Glutamatergic neuron (in vitro differentiated cells): ENCODE measurements at regions not wholly inside any gene's neighbourhood (a gene's known extent, or its start where the extent isn't known, plus 50 kb on each side); places are given as distances from the start of the nearest gene placed in this dataset.

Experiments
- DNase-seq: peaks from one replicate; pipeline ENCODE4 v3.0.0; 2022
- H3K27ac Mint-ChIP-seq: one replicate; pipeline ENCODE4 v1.8.0; 2020; ENCODE audit warnings: mild to moderate bottlenecking, mixed read lengths, inconsistent platforms; ENCODE audit not compliant: unreplicated experiment
- H3K27me3 Mint-ChIP-seq: one replicate; pipeline ENCODE4 v1.8.0; 2020; ENCODE audit warnings: mild to moderate bottlenecking, moderate library complexity, mixed read lengths, inconsistent platforms; ENCODE audit not compliant: unreplicated experiment
- H3K36me3 Mint-ChIP-seq: one replicate; pipeline ENCODE4 v1.8.0; 2020; ENCODE audit warnings: mild to moderate bottlenecking, mixed read lengths, inconsistent platforms; ENCODE audit not compliant: unreplicated experiment
- H3K4me1 Mint-ChIP-seq: one replicate; pipeline ENCODE4 v1.8.0; 2020; ENCODE audit warnings: mild to moderate bottlenecking, low read depth, mixed read lengths, inconsistent platforms; ENCODE audit not compliant: unreplicated experiment
- H3K4me3 Mint-ChIP-seq: one replicate; pipeline ENCODE4 v1.8.0; 2020; ENCODE audit warnings: mild to moderate bottlenecking, mixed read lengths, inconsistent platforms; ENCODE audit not compliant: unreplicated experiment
- H3K9me3 Mint-ChIP-seq: one replicate; pipeline ENCODE4 v1.8.0; 2020; ENCODE audit warnings: mild to moderate bottlenecking, moderate library complexity, mixed read lengths, inconsistent platforms; ENCODE audit not compliant: unreplicated experiment
- CTCF ChIP-seq: fragments of 200-600 bp; sonication (generic); IDR thresholded peaks from one replicate; pipeline ENCODE4 v1.5.0; 2021; ENCODE audit not compliant: partially characterized antibody, unreplicated experiment

DNA sequence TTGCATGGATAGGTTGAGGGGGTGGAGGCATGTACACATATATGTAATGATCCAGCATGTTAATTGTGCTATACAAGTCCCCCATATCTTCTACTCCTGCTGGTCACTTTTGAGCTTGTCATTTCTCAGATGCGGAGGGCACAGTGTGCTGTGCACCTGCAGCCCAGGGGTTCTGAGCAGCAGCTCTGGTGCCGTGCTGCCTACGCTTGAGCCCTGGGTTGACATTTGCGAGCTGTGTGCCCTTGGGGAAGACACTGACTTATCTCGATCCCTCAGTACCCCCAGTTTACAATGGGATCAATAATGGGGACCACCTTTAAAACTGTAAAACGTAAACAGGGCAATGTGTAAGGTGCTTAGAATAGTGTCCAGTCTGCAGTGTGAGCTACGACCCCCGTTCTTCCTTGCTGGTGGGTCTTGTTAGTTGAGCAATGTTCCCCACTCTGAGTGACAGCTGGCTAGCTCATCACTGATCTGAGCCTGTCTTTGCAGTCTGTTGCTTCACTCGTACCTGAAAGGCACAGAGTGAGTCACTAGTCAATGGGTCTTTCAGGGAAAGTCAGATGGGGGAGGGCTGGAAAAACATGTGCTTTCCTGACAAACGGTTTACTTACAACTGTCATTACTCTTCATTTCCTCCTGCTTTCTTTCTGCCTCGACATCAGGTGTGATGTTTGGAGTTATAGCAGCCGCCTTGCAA, 91.7 kb downstream of the SLC2A10 start:
- peaks cover 41% of the 10 kb centered on the region for H3K4me1 Mint-ChIP-seq
- H3K36me3 Mint-ChIP-seq, result peaks cover 8% of the 10 kb centered on the region
- H3K4me3 Mint-ChIP-seq, result no peak overlapping the region
- peaks cover 8% of the 10 kb centered on the region for H3K9me3 Mint-ChIP-seq
- H3K27me3 Mint-ChIP-seq, result peaks cover 12% of the 10 kb centered on the region
- no peak for TF ChIP-seq CTCF
- H3K27ac Mint-ChIP-seq, result peak overlapping the region; percentile 24
- DNase-seq, result no peak

DNA sequence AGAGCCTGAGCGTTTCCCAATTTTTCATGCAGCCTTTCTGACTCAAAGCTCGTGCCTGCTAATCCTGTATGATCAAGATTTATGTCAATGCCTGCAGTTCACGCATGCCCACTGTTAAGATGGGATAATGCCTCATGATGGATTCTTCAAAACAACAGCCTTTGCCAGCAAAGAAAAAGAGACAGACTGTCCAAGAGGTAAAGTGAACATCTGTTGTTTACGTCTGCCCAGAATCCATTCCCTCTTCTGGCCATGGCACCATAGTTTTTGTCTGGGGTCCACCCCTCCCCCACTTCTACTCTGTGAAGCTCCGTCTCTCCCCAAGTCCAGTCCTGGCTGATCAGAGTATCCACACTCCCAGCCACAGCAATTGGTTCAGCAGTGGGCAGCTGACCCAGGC, 91.9 kb upstream of the EYA2 start:
- no peak for TF ChIP-seq CTCF
- H3K36me3 Mint-ChIP-seq, result peaks cover 8% of the 10 kb centered on the region
- peaks cover 49% of the 10 kb centered on the region for H3K4me1 Mint-ChIP-seq
- peak overlapping the region; percentile 24 for H3K27ac Mint-ChIP-seq
- peaks cover 12% of the 10 kb centered on the region for H3K27me3 Mint-ChIP-seq
- peak overlapping the region; percentile 62 for H3K4me3 Mint-ChIP-seq
- H3K9me3 Mint-ChIP-seq, result peaks cover 8% of the 10 kb centered on the region
- DNase-seq, result no peak

DNA sequence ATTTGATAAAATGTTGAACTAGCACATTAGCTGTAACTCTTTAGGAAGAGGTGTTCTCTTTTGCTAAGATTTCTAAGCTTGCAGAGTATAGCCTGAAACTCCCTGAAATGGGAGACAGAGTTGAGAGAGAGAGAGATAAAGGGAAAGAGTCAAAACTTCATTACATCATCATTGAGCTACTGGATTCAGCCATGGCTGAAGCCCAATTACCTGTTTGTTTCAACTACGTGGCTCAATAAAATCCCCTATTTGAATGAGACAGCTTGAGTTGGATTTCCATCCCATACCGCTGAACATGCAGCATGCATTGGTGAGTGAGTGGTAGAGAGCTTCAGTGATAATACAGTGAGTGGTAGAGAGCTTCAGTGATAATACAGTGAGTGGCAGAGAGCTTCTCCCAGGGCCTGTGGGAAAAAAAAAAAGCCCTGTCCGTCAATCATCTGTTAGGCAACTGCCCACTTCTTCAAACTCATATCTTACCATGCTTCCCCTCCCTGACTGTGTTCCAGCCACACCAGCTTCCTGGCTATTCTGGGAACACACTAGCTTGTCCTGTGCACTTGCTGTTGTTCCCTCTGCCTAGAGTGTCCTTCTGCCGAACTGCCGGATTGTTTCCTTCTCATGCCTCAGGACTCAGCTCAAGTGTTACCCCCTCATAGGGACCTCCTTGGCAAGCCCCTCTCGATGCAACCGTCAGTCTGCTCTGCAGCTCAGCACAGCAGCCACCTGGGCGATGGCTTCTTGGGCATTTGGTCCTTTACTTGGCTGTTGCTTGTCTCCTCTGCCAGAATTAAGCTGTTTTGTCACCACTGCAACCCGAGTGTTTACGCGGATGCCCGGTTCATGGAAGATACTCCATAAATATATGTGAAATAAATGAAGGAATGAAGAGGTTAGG, 91.3 kb upstream of the EYA2 start:
- peaks cover 49% of the 10 kb centered on the region for H3K4me1 Mint-ChIP-seq
- no peak for DNase-seq
- peaks cover 11% of the 10 kb centered on the region for H3K27me3 Mint-ChIP-seq
- peaks cover 8% of the 10 kb centered on the region for H3K9me3 Mint-ChIP-seq
- H3K4me3 Mint-ChIP-seq, result peak overlapping the region; percentile 62
- peak overlapping the region; percentile 83 for H3K27ac Mint-ChIP-seq
- TF ChIP-seq CTCF, result no peak
- H3K36me3 Mint-ChIP-seq, result peaks cover 8% of the 10 kb centered on the region

GRCh38 chr20:46804126-46804525, 90.5 kb upstream of the EYA2 start:
- H3K4me3 Mint-ChIP-seq, result peak overlapping the region; percentile 18
- no peak for DNase-seq
- peaks cover 49% of the 10 kb centered on the region for H3K4me1 Mint-ChIP-seq
- peaks cover 8% of the 10 kb centered on the region for H3K9me3 Mint-ChIP-seq
- H3K27me3 Mint-ChIP-seq, result peaks cover 10% of the 10 kb centered on the region
- TF ChIP-seq CTCF, result no peak
- H3K36me3 Mint-ChIP-seq, result peaks cover 8% of the 10 kb centered on the region
- H3K27ac Mint-ChIP-seq, result peak overlapping the region; percentile 83

GRCh38 chr20:46805836-46806235, 88.8 kb upstream of the EYA2 start:
- no peak overlapping the region for H3K27ac Mint-ChIP-seq
- DNase-seq, result no peak
- H3K36me3 Mint-ChIP-seq, result peaks cover 8% of the 10 kb centered on the region
- H3K4me1 Mint-ChIP-seq, result peaks cover 60% of the 10 kb centered on the region
- TF ChIP-seq CTCF, result no peak
- H3K4me3 Mint-ChIP-seq, result no peak overlapping the region
- H3K27me3 Mint-ChIP-seq, result peaks cover 10% of the 10 kb centered on the region
- H3K9me3 Mint-ChIP-seq, result peaks cover 10% of the 10 kb centered on the region
